ENCODE measurements at regions not wholly inside any gene's neighbourhood (a gene's known extent, or its start where the extent isn't known, plus 50 kb on each side); places are given as distances from the start of the nearest gene placed in this dataset.

- Mint-ChIP-seq H3K36me3 (ENCODE audit: low read depth) (no peaks in the 10 kb centered on the region), H3K4me1 (no peaks in the 10 kb centered on the region), H3K4me3 (no peak overlapping the region), H3K9me3 (no peaks in the 10 kb centered on the region), H3K27me3 (no peaks in the 10 kb centered on the region), H3K27ac (no peak overlapping the region)
- no peak for ATAC-seq (replicated peaks)
Measured at GRCh38 chr12:24034160-24034559, 84.7 kb upstream of the SOX5 start.

- Mint-ChIP-seq H3K9me3 (peaks cover 4% of the 10 kb centered on the region), H3K36me3 (ENCODE audit: low read depth) (no peaks in the 10 kb centered on the region), H3K4me1 (no peaks in the 10 kb centered on the region), H3K27me3 (no peaks in the 10 kb centered on the region), H3K27ac (no peak overlapping the region), H3K4me3 (no peak overlapping the region)
- ATAC-seq (replicated peaks): no peak
Measured at GRCh38 chr12:24027352-24027751, 77.9 kb upstream of the SOX5 start.

DNA sequence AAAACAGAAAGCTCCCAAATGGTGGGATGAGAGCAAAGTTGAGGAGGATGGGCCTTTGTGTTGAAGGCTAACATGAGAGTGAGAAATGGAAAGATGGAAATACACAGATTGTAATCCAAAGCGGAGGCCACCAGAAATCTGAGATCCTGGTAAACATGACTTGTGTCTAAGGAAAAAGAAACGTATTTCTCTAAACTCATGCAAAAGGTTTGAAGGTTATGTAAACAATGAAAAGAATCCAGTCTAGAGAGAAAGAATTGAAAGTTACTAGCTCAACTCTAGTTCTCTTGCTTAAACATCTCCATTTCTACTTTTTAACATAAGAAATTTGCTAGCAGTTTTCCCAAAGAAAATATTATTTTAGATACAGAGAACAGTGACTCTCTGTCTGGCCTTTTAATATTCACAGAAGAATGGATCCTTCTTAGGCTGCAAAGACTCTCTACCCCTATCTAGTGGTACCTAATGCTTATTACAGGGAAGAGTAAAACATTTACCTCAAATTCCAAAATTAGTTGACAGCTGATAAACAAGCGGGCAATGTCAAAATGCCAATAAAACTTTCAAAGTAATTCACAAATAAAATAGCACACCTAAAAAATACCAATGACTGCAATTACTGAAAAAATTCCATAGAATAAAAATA, 75.8 kb upstream of the SOX5 start:
- no peak overlapping the region for H3K4me3 Mint-ChIP-seq
- no peaks in the 10 kb centered on the region for H3K27me3 Mint-ChIP-seq
- H3K9me3 Mint-ChIP-seq: peaks cover 9% of the 10 kb centered on the region
- no peaks in the 10 kb centered on the region for H3K4me1 Mint-ChIP-seq
- H3K27ac Mint-ChIP-seq: no peak overlapping the region
- no peaks in the 10 kb centered on the region for H3K36me3 Mint-ChIP-seq (ENCODE audit: low read depth)
- no peak for ATAC-seq (replicated peaks)

GRCh38 chr12:24023081-24023480, 73.6 kb upstream of the SOX5 start:
- Mint-ChIP-seq H3K4me1 (no peaks in the 10 kb centered on the region), H3K9me3 (peaks cover 8% of the 10 kb centered on the region), H3K27me3 (no peaks in the 10 kb centered on the region), H3K36me3 (ENCODE audit: low read depth) (no peaks in the 10 kb centered on the region), H3K4me3 (no peak overlapping the region), H3K27ac (no peak overlapping the region)
- no peak for ATAC-seq (replicated peaks)

- Mint-ChIP-seq H3K27me3 (no peaks in the 10 kb centered on the region), H3K4me1 (no peaks in the 10 kb centered on the region), H3K36me3 (ENCODE audit: low read depth) (no peaks in the 10 kb centered on the region), H3K27ac (no peak overlapping the region), H3K4me3 (no peak overlapping the region), H3K9me3 (peaks cover 13% of the 10 kb centered on the region)
- no peak for ATAC-seq (replicated peaks)
Measured at GRCh38 chr12:24021164-24021502, 71.7 kb upstream of the SOX5 start.

GRCh38 chr12:24020397-24021163, 71.1 kb upstream of the SOX5 start:
- no peaks in the 10 kb centered on the region for H3K36me3 Mint-ChIP-seq (ENCODE audit: low read depth)
- peaks cover 16% of the 10 kb centered on the region for H3K9me3 Mint-ChIP-seq
- no peak for ATAC-seq (replicated peaks)
- H3K4me3 Mint-ChIP-seq: no peak overlapping the region
- no peak overlapping the region for H3K27ac Mint-ChIP-seq
- no peaks in the 10 kb centered on the region for H3K27me3 Mint-ChIP-seq
- no peaks in the 10 kb centered on the region for H3K4me1 Mint-ChIP-seq

- Mint-ChIP-seq H3K9me3 (peaks cover 11% of the 10 kb centered on the region), H3K4me3 (no peak overlapping the region), H3K36me3 (ENCODE audit: low read depth) (no peaks in the 10 kb centered on the region), H3K27me3 (no peaks in the 10 kb centered on the region), H3K27ac (no peak overlapping the region), H3K4me1 (no peaks in the 10 kb centered on the region)
- no peak for ATAC-seq (replicated peaks)
Measured at GRCh38 chr12:24015833-24016160, 66.3 kb upstream of the SOX5 start.

GRCh38 chr12:24014915-24015832, 65.7 kb upstream of the SOX5 start:
- Mint-ChIP-seq H3K9me3 (peaks cover 11% of the 10 kb centered on the region), H3K36me3 (ENCODE audit: low read depth) (no peaks in the 10 kb centered on the region), H3K4me1 (no peaks in the 10 kb centered on the region), H3K27ac (no peak overlapping the region), H3K27me3 (no peaks in the 10 kb centered on the region), H3K4me3 (no peak overlapping the region)
- ATAC-seq (replicated peaks): no peak

GRCh38 chr12:24014240-24014639, 64.8 kb upstream of the SOX5 start:
- Mint-ChIP-seq H3K4me1 (no peaks in the 10 kb centered on the region), H3K4me3 (no peak overlapping the region), H3K27ac (no peak overlapping the region), H3K27me3 (no peaks in the 10 kb centered on the region), H3K9me3 (peaks cover 11% of the 10 kb centered on the region), H3K36me3 (ENCODE audit: low read depth) (no peaks in the 10 kb centered on the region)
- ATAC-seq (replicated peaks): no peak

DNA sequence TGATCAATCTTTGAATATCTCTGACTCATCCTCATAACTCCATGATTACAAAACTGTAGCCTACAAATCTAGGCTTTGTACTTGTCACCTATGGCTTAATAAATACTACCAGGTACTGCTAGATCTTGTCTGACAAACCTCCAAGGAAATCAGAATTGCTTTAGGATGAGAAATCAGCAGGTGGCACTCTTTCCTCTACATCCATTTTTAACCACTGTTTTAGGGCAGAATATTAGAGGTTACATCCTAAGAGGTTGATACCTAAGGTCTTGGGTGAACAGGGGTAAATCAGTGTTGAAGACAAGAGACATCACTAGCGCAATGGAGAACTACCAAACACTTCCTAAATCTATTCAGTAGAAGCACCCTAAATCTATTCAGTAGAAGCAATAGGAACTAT, 63.1 kb upstream of the SOX5 start:
- H3K27ac Mint-ChIP-seq: no peak overlapping the region

GRCh38 chr12:24011927-24012507, 62.5 kb upstream of the SOX5 start:
- H3K36me3 Mint-ChIP-seq (ENCODE audit: low read depth): no peaks in the 10 kb centered on the region
- H3K4me3 Mint-ChIP-seq: no peak overlapping the region
- no peaks in the 10 kb centered on the region for H3K4me1 Mint-ChIP-seq
- H3K27me3 Mint-ChIP-seq: no peaks in the 10 kb centered on the region
- no peak overlapping the region for H3K27ac Mint-ChIP-seq
- ATAC-seq (replicated peaks): no peak
- H3K9me3 Mint-ChIP-seq: peaks cover 5% of the 10 kb centered on the region

More for the DNA sequence above, 63.1 kb upstream of the SOX5 start:
- no peak overlapping the region for H3K4me3 Mint-ChIP-seq
- H3K27me3 Mint-ChIP-seq: no peaks in the 10 kb centered on the region
- no peak for ATAC-seq (replicated peaks)
- H3K9me3 Mint-ChIP-seq: peaks cover 5% of the 10 kb centered on the region
- H3K4me1 Mint-ChIP-seq: no peaks in the 10 kb centered on the region
- H3K36me3 Mint-ChIP-seq (ENCODE audit: low read depth): no peaks in the 10 kb centered on the region

DNA sequence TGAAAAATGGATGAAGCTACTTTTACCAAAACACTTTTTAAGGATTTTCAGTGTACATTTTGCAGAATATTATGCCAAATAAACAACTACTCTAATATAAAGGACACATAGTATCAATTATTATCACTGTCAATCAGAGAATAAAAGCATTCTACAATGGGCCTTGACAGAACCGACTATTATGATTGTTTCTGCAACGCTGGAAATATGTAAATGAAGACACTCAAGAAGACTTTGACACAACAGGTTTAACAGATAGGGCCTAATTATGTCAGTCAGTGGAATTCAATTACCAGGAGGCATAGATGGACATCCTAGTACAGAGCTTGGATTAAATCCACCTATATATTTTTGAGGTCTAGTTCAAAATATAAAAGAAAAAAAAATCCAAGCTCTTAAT, 58.7 kb upstream of the SOX5 start:
- Mint-ChIP-seq H3K4me3 (no peak overlapping the region), H3K4me1 (no peaks in the 10 kb centered on the region), H3K27ac (no peak overlapping the region), H3K9me3 (no peaks in the 10 kb centered on the region), H3K36me3 (ENCODE audit: low read depth) (no peaks in the 10 kb centered on the region), H3K27me3 (no peaks in the 10 kb centered on the region)
- no peak for ATAC-seq (replicated peaks)

Measured in activated T-helper 17 cell treated with anti-CD3 and anti-CD28 coated beads, Interleukin-2, amount 50 U/mL, for 72 hours (primary cell).